Retinal pigment epithelial cell (primary cell): ENCODE measurements at regions not wholly inside any gene's neighbourhood (a gene's known extent, or its start where the extent isn't known, plus 50 kb on each side); places are given as distances from the start of the nearest gene placed in this dataset.

Experiments
- DNase-seq: peaks from one replicate; pipeline ENCODE4 v3.0.0-alpha.2; 2010; ENCODE audit warnings: low read depth
- H3K4me3 ChIP-seq: 2 replicates; pipeline ENCODE4 v1.5.1; 2011; ENCODE audit warnings: mild to moderate bottlenecking, low read length, control low read depth, moderate library complexity
- TF ChIP-seq, protein P1 (sequence below): conservative IDR thresholded peaks from 2 replicates; pipeline ENCODE4 v1.5.1; 2011; ENCODE audit warnings: low read depth, low read length, control low read depth, inconsistent platforms

DNA sequence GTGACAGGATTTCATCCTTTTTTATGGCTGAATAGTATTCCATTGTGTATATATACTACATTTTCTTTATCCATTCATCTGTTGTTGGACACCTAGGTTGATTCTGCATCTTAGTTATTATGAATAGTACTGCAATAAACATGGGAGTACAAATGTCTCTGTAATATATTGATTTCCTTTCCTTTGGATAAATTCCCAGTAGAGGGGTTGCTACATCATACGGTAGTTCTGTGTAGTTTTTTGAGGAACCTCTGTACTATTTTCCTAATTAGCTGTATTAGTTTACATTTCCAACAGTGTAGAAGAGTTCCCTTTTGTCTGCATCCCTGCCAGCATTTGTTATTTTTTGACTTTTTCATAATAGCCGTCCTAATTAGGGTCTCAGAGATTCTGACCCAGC lies 201.3 kb downstream of the GIPC2 start:
- TF ChIP-seq, protein P1, sequence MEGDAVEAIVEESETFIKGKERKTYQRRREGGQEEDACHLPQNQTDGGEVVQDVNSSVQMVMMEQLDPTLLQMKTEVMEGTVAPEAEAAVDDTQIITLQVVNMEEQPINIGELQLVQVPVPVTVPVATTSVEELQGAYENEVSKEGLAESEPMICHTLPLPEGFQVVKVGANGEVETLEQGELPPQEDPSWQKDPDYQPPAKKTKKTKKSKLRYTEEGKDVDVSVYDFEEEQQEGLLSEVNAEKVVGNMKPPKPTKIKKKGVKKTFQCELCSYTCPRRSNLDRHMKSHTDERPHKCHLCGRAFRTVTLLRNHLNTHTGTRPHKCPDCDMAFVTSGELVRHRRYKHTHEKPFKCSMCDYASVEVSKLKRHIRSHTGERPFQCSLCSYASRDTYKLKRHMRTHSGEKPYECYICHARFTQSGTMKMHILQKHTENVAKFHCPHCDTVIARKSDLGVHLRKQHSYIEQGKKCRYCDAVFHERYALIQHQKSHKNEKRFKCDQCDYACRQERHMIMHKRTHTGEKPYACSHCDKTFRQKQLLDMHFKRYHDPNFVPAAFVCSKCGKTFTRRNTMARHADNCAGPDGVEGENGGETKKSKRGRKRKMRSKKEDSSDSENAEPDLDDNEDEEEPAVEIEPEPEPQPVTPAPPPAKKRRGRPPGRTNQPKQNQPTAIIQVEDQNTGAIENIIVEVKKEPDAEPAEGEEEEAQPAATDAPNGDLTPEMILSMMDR, result no peak
- DNase-seq, result no peak
- H3K4me3 ChIP-seq, result no peak overlapping the region

DNA sequence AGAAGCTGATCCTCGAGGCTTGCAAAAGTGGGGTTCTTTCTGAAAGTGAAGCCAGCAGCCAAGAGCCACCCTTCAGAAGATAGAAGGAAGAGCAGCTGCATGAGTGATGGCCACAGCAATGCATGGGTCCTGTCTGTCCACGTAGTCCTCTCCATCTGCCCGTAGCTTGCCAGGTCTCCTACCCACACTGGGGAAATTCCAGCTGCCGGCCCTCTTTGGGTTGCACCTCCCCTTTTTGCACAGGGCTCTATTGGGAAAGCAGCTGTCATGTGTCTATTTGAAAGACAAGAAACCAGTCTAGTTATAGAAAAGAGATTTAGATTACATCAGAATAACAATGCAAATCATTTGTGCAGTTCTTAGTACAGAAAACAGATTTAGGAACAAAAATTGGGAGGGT lies 204.4 kb downstream of the GIPC2 start:
- TF ChIP-seq, protein P1, result no peak
- no peak for DNase-seq
- no peak overlapping the region for H3K4me3 ChIP-seq

DNA sequence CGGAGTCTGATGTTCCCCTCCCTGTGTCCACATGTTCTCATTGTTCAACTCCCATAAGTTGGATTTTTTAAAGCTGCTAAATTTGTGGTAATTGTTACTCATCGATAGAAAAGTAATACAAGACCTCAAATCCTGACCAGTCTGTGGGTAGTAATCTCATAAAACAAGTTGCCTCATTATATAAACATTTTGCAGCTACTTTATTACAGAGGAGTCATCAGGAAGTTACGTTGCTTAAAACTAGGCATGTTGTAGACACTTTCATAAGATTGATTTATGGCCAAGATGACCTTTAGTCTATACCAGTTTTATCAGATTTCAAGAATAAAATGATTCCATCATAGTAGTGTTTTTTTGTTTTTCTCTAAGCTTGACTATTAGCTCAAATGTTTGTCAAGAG lies 208.8 kb downstream of the GIPC2 start:
- TF ChIP-seq, protein P1, result no peak
- no peak overlapping the region for H3K4me3 ChIP-seq
- DNase-seq, result no peak

DNA sequence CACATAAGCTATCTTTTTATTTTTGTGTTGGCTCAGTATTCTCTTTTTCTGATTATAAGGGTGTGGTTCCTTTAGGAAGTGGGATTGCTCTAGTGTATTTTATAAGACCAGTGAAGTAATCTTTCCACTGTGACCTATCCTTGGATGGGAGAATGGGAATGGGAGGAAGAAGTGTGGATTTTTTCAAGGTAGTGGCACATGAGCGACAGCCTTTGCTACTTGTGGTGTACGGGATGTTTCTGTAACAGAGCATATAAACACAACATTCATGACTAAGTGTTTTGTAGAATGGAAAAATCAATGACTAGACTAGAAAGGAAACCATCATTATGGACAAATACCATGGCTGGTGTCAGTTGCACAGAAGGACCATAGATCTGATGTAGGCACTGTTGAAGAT lies 209.6 kb downstream of the GIPC2 start:
- DNase-seq, result no peak
- H3K4me3 ChIP-seq, result no peak overlapping the region
- TF ChIP-seq, protein P1, result no peak

DNA sequence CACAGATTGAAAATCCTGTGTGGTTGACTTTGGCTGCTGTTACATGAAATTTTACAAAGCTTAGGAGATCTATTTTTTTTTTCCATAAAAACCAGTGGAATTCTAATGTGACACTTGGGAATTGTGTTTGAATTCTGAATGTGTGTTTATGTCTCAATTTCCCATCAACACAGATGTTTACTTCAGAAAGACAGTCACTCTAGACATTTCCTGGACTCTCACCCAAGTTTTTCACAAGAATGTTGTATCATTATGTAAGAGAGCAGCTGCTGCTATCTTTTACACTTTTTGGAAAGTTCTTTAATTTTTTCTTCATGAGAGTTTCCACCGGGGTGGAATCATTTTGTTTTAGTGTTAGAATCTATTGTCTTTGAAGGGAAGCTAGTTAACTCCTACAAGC lies 210.1 kb downstream of the GIPC2 start:
- no peak for DNase-seq
- TF ChIP-seq, protein P1, result no peak
- H3K4me3 ChIP-seq, result no peak overlapping the region

DNA sequence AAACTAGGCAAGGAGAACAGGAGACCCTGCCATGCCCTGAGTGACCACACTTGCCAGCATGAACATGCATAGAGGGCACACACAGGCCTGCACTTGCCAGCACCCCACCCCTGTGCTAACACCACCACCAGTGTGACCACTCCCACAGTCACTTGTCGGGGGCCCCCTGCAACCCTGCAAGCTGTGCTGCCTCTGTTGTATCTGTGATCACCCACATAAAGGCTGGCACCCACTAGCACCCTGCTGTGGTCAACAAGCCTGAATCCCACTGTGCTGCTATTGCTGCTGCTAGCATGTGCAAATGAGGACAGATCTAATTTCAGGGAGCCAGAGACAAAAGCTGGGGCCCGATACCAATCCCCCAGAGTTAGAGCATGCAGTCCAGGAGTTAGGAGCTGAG lies 217.7 kb downstream of the GIPC2 start:
- H3K4me3 ChIP-seq, result no peak overlapping the region
- TF ChIP-seq, protein P1, result no peak
- no peak for DNase-seq

DNA sequence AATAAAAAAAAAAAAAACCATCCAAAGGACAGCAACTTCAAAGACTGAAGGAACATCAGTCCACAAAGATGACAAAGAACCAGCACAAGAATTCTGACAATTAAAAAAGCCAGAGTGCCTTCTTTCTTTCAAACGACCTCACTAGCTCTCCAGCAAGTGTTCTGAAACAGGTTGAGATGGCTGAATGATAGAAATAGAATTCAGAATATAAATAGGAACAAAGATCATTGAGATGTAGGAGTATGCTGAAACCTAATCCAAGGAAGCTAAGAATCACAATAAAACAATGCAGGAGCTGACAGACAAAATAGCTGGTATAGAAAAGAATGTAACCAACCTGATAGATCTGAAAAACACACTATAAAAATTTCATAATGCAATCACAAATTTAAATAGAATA lies 218.2 kb downstream of the GIPC2 start:
- no peak overlapping the region for H3K4me3 ChIP-seq
- DNase-seq, result no peak
- TF ChIP-seq, protein P1, result no peak
